GM19468 (cell line): ENCODE measurements at regions not wholly inside any gene's neighbourhood (a gene's known extent, or its start where the extent isn't known, plus 50 kb on each side); places are given as distances from the start of the nearest gene placed in this dataset.
"Not testable (repeated sequence)": the region's sequence is repeated elsewhere in the genome, so short reads cannot be mapped to it uniquely, and the experiment has no call there.

ENCODE experiments used
- ATAC-seq: cut with Tn5 transposase; IDR thresholded peaks from one replicate; pipeline ENCODE4 v1.9.1; 2021; ENCODE audit warnings: mild to moderate bottlenecking, moderate library complexity, moderate number of reproducible peaks; ENCODE audit not compliant: unreplicated experiment; ENCODE audit errors: extremely low read depth

DNA sequence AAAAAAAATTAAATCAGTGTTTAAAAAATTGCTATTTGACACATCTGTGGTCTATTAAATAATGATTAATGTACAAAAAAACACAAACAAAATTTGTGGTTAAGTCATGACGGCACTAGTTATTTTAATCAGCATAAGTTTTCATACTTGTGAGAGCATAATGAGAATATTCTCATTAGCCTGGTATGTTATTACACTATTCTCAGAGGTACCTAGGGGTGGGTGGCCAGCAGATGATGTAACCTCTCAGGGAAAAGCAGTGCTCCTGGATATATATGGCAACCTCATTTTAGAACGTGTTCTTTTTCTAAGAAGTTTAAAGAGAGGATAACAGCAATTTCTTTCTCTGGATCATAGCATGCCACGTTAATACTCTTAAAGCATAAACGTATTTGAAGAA, 109.2 kb downstream of the GJA1 start:
- ATAC-seq = no peak

DNA sequence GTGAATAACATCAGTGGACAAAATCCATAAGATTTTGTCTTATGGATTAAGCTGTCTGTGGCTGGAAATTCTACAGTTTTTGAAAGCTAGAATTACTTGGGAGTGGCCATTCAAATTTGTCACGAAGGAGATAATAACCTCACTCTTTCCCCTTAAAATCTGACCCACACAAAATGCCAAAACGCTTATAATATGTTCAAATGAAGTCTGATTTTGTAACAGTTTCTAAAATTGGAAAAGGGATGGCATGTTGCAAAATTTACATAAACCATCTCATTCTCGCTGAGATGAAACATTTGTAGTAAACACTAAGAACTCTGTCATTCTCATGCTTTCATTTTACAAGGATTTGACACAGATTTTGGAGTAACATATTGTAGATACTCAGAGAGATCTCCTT, 112.7 kb downstream of the GJA1 start:
- ATAC-seq = no peak

DNA sequence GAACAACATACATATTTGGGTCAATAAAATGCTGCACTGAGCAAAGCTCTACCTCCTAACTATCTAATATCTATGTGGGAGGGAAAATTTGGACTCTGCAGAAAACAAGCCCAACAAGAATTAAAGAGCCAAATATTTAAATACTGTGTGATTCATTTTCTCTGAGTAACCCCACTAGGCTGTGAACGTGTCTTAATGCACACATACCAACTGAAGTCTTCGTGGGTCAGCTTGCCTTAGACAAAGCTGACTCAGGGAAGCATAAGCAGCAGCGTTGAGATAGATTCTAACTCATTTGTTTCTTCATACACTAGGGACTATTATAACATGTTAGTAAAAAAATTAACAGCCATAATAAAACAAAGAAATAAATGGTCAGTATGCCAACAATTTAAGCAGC, 114.3 kb downstream of the GJA1 start:
- no peak for ATAC-seq

DNA sequence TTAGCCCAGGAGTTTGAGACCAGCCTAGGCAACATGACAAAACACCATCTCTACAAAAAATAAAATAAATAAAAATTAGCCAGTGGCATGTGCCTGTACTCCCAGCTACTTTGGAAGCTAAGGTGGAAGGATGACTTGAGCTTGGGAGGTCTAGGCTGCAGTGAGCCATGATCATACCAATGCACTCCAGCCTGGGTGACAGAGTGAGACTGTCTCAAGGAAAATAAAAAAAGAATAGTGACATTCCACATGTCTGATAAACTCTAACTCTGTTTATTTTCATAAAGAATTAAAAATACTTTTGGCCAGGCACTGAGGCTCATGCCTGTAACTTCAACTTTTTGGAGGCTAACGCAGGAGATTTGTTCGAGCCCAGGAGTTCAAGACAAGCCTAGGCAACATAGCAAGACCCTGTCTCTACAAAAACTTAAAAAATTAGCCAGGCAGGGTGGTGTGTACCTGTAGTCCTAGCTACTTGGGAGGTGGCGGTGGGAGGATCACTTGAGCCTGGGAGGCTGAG, 115.1 kb downstream of the GJA1 start:
- ATAC-seq = no peak

DNA sequence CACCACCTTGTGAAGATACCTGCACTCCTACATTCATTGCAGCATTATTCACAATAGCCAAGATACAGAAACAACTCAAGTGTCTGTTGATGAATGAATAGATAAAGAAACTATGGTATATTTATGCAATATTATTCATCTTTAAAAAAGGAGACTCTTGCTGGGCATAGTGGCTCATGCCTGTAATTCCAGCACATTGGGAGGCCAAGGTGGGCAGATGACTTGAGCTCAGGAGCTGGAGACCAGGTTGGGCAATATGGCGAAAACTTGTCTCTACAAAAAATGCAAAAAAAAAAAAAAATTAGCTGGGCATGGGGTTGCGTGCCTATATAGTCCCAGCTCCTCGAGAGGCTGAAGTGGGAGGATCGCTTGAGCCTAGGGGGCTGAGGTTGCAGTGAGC, 119.8 kb downstream of the GJA1 start:
- no peak for ATAC-seq

DNA sequence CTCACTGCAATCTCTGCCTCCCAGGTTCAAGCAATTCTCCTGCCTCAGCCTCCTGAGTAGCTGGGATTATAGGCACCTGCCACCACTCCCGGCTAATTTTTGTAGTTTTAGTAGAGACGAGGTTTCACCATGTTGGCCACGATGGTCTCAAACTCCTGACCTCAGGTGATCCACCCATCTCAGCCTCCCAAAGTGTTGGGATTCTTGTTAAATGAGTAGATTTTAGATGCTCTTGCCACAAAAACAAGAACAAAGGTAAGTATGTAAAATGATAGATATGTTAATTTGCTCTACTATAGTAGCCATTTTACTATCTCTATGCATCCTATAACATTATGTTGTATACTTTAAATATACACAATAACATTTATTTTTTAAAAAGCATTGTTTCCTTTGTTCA, 120.7 kb downstream of the GJA1 start:
- not testable (repeated sequence) for ATAC-seq

DNA sequence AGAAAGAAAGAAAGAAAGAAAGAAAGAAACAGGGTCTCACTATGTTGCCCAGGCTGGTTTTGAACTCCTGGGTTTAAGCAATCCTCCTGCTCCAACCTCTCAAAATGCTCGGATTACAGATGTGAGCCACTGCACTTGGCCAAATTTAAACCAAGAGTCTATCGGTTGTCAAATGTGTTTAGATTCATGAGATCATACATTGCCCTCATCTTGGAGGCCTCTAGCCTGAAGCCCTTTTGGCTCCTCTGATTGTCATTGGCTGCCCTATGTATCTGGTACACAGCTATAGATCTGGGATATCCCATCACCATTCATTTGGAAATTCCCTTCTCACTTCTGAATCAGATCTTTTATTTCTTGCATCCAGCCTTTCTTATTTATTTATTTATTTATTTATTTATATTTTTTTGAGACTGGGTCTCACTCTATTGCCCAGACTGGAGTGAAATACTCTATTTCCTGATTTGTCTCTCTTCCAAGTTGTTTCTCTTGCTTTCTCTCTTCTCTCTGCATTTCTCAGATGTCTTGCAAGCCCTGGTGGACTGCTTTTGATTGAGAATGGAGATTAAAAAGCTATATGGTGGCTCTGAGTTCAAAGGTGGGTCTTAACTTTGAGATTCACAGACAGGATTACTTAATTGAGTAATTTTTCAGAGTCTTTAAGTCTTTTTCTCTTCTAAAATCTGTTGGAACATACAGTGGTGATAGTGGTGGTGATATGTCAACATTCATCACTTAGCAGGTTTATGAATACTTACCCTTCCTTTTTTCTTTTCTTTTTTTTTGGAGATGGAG, 121.9 kb downstream of the GJA1 start:
- ATAC-seq = no peak

DNA sequence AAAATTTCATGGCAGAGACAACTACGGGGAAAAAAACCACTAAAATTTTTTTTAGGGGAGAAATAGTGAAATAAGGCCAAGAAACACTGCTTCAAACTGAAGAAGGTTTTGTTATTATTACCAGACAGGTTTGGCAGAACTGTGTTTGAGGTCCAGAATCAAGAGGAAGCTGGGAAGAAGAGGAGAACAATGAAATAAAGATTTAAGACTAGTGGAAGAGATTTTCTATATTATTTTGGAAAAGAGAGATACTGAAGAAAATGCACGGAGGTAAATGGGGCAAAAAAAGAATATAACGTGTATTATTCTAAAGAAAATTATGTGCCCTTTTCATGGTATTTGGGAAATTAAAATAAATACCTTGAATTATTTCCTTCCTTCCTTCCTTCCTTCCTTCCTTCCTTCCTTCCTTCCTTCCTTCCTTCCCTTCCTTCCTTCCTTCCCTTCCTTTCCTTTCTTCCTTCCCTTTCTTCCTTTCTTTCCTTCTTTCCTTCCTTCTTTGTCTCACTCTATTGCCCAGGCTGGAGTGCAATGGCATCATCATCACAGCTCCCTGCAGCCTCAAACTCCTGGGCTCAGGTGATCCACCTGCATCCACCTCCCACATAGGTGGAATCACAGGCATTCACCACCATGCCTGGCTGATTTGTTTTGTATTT, 124.3 kb downstream of the GJA1 start:
- ATAC-seq = no peak

DNA sequence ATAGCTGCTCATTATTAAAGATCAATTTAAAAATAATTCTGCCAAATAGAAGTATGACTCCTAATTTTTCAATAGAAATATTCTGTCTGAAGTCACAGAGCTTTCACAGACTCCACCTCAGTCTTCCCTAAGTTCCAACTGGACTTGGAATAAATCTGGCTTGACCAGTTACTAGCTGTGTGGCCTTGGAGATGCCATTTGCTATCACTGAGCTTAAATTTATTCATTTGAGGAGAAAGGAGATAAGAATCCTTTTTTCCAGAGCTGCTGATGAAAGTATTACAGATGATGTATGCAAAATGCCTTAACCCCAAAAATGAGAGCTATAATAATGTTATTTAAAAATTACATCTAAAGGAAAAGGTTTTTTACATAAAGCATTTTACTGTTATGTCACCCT, 125.0 kb downstream of the GJA1 start:
- no peak for ATAC-seq

DNA sequence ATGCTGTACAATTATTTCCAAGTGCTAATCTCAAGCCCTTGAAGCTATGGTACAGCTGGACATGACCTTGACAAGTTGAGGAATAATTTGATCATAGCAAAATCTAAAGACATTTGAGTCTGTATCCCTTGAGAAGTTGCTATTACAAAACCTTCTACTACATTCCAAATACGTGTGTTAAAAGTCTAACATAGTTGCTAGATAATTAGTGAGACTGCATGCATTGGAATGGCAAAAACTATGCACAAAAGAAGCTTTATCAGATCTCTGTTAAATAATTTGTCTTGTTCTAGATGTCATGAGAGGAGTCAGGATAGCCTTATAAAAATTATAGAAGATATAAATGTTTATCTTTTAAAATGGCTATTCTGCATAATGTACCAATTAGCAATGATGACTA, 127.8 kb downstream of the GJA1 start:
- no peak for ATAC-seq

DNA sequence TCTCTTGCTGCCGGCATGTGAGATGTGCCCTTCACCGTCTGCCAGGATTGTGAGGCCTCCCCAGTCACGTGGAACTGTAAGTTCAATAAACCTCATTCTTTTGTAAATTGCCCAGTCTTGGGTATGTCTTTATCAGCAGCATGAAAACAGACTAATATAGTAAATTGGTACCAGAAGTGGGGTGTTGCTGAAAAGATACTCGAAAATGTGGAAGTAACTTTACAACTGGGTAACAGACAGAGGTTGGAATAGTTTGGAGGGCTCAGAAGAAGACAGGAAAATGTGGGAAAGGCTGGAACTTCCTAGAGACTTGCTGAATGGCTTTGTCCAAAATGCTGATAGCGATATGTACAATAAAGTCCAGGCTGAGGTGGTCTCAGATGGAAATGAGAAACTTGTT, 129.1 kb downstream of the GJA1 start:
- not testable (repeated sequence) for ATAC-seq

DNA sequence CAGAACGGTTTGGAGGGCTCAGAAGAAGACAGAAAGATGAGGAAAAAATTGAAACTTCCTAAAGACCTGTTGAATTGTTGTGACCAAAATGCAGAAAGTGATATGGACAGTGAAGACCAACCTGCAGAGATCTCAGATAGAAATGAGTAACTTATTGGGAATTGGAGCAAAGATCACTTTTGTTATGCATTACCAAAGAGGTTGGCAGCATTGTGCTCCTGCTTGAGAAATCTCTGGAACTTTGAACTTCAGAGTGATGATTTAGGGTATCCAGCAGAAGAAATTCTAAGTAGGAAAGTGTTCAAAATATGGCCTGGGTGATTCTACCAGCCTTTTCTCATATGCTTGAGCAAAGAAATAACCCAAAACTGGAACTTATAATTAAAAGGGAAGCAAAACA, 136.0 kb downstream of the GJA1 start:
- no peak for ATAC-seq

DNA sequence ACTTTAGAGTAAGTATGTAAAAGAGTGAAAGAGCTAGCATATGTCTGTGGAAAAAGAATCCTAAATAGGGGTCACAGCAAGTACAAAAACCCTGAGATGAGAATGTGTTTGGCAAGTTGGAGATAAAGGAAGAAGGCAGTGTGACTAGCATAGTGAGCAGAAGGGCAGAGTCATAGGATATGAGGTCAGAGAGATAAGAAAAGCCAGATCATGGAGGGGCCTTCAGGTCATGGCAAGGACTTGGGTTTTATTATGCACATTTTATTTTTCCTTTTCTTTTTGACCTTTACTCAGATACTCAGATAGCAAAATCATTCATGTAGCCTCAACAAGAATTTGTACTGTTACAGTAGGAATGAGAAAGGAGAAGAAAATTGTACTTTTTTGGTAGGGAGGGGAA, 138.0 kb downstream of the GJA1 start:
- no peak for ATAC-seq

DNA sequence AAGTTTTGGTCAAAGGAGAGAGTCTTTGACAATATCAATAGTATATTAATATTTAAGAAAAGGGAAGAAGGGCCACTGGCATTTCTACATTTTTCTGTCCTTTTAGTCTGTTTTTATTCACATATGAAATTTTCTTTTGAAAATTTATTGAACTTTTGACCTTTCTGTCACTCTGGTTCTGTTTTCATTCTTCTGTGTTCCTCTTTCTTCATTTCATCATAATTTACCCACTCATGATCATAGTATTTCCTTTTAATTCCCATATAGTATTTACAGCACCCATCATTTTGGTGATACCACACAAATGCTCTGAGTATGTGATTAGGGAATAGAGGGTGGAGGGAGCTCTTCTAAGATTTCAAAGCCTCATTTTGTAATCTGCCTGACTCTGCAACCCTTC, 142.8 kb downstream of the GJA1 start:
- no peak for ATAC-seq

DNA sequence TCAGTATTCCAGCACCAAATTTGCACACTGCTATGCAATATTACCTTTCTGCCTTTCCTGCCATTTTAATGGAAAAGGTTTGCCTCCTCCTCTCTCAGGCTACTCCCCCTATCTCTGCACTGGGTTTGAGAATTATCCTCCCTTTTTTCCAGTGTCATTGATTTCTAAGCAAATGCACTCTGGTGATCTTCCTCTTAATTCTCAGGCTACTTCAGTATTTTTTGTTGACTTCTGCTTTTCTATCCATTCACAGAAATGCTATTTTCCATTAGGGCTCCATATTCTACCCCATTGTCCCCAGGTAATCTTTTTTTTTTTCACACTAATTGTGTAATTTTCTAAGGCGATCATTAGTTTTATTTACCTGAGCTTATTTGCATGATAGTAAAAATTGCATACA, 144.0 kb downstream of the GJA1 start:
- no peak for ATAC-seq

DNA sequence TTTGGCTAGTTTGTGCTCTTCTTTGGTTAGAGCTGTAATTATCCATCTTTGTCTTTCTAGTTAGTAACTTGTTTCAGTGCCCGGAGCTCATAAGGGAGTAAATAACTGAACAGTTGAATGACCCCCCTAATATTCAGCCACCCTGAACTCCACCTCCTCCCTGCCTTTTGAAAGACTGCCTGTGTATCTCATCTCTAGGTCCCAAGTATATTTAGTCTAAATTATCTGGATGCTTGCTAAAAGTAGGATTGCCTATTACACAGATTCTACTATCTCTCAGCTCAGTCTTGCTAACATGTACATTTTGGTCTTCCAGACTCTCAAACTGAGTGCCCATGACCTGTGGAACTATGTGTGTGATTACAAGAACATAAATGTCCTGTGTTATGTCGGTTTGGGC, 145.9 kb downstream of the GJA1 start:
- ATAC-seq = no peak

DNA sequence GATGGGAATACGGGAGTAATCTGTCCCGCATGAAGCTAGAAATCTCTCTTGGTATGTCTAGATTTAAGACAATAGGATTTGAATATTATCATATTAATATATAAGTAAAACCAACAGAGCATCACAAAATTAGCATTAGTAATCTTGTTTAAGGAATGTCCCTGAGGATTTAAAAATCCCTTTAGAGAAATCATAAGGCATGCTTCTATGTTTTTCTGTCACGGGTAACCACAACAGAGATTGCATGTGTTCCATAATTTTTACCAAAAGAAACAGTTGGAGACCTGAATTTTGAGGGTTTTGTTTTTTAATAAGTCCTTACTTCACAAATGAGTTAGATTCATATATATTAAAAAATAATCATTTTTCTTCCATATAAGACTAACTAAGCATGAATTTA, 146.8 kb downstream of the GJA1 start:
- ATAC-seq = no peak

DNA sequence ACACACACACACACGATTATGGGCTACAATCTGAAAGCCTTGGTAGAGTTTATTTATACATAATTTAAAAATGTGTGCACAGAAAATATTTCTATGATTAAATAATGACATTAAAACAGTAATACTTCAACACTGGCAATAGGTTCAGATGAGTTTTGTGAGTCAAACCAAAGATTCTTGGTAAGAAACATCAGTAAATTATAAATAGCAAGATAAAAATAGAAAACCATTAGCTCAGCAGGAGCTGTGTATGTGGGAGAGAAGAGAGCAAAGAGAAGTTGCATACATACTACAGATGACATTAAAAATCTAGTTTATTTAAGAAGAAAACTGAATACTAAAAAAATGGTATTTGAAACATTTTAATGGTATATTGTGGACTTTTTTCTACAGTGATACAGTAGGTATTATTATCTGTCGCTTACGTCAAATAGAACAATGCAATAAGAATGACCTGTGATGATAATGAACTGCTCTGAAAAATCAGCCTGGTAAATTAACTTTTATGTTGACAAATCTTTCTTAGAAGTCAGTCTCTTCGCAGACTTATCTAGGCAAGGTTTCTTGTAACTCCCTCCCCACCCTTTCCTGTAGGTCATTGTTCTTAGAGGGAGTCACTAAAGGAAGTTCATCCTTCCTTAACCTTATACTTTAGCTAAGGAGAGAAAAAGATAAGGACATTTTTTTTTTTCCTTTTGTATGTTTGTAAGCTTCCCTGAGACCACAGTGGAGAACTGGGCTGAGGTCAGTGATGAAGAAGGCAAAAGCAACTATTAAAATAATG, 149.3 kb downstream of the GJA1 start:
- ATAC-seq = no peak

DNA sequence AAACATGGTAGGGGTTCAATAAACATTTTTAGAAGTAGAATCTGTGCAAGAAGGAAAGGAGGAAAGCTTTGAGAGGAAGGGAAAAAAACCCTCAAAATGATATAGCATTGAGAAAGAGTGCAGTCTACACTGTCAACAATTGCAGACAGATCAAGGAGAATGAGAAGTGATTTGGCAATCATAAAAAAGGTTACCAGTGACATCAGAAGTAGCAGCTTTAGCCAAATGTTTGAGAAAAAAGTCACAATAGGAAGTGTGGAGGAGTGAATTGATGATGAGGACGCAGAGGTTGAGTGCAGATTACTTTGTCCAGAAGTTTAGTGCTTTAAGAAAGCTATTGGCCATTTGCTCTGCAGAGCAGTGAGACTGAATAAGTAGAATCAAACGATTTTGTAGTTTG, 155.0 kb downstream of the GJA1 start:
- no peak for ATAC-seq

DNA sequence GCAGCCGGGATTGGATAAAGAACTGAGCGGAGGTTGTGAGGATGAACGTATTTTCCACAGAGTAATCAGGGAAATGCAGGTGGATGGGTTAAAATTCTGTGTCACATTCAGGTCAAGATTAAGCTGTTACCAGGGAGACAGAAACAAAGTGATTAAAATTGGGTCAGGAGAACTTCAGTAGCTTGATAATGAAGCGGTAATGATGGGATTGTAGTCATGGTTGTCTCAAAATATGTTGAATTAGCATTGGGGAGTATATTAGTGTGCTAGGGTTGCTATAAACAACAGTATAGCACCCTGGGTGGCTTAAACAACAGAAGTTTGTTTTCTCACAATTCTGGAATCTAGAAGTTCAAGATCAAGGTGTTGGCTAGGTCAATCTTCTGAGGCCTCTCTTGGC, 155.5 kb downstream of the GJA1 start:
- ATAC-seq = no peak
